GM10248 (cell line): ENCODE measurements at regions not wholly inside any gene's neighbourhood (a gene's known extent, or its start where the extent isn't known, plus 50 kb on each side); places are given as distances from the start of the nearest gene placed in this dataset.
"Not testable (repeated sequence)": the region's sequence is repeated elsewhere in the genome, so short reads cannot be mapped to it uniquely, and the experiment has no call there.

Experiments used
- CTCF ChIA-PET: fragments of 300-600 bp; sonication (Branson Sonifier 250); formaldehyde crosslinking; extraction: SDS; loops from one replicate; lab custom pipeline; 2021; ENCODE audit warnings: antibody characterized with exemption; lab: Yijun Ruan, JAX
- POLR2A ChIA-PET: fragments of 350-650 bp; sonication (Branson Sonifier 250); formaldehyde crosslinking; extraction: SDS; loops from one replicate; lab custom pipeline; 2020; ENCODE audit warnings: antibody characterized with exemption; lab: Yijun Ruan, JAX
- DNase-seq: peaks from one replicate; pipeline ENCODE4 v3.0.0; 2012; ENCODE audit errors: extremely low spot score
- TF ChIP-seq, protein P1 (sequence below): IDR thresholded peaks from 2 replicates; pipeline ENCODE4 v1.5.1; 2012; ENCODE audit warnings: mild to moderate bottlenecking, low read depth; ENCODE audit errors: extremely low read depth, missing control alignments, control extremely low read depth

DNA sequence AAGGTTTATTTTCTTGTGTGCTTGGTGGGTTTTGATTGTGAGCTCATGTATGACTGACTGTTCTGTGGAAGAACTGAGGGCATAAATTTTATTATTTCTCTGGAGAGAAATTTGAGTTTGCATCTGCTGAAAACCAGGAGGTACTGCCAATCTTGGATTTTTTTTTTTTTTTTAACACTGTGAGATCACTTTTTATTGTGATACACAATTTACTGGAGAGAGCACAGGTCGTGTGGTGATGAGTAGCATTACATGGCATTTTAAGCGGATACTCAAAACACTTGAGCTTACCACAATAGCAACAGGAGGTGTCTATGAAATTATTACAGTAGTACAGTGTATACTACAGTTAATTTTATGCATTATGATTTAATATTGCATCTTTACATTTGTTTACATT is 237.4 kb downstream of the MFSD1 start:
- TF ChIP-seq, protein P1, sequence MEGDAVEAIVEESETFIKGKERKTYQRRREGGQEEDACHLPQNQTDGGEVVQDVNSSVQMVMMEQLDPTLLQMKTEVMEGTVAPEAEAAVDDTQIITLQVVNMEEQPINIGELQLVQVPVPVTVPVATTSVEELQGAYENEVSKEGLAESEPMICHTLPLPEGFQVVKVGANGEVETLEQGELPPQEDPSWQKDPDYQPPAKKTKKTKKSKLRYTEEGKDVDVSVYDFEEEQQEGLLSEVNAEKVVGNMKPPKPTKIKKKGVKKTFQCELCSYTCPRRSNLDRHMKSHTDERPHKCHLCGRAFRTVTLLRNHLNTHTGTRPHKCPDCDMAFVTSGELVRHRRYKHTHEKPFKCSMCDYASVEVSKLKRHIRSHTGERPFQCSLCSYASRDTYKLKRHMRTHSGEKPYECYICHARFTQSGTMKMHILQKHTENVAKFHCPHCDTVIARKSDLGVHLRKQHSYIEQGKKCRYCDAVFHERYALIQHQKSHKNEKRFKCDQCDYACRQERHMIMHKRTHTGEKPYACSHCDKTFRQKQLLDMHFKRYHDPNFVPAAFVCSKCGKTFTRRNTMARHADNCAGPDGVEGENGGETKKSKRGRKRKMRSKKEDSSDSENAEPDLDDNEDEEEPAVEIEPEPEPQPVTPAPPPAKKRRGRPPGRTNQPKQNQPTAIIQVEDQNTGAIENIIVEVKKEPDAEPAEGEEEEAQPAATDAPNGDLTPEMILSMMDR = no peak
- ChIA-PET POLR2A (no interaction called here), CTCF (interaction anchor here (0.8 kb wide), 1 partner anchor 9 kb away, joined by 3 read pairs; no protein-coding TSS in a partner anchor)
- no peak for DNase-seq

DNA sequence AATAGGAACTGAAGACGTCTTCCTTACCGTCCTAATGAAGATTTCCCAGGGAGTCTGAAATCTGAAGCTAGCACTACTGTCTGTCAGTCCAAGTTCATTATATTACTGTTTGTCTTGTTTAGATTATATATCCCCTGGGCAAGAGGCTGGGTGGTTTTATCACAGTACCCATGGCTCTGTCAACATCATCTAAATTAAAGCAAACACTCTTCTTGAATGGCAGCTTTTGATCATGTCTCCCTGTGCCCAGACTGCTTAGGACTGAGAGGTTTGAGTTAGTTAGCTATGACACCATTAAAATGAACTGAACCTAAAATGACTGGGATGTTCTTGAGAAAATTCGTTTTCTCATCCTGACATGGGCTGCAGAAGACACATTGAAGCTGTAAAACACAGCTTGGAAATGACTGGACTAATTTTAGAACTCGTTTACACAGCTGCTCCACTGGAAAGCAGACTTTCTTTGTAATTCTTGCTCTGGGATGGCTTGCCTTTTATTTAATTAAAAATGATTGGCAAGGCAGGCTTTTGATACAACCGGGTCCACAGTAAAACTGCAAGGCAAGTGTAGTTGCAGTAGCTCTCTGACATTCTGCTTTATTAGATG is 243.5 kb downstream of the MFSD1 start:
- TF ChIP-seq, protein P1 = no peak
- no peak for DNase-seq
- POLR2A ChIA-PET = no interaction called here

DNA sequence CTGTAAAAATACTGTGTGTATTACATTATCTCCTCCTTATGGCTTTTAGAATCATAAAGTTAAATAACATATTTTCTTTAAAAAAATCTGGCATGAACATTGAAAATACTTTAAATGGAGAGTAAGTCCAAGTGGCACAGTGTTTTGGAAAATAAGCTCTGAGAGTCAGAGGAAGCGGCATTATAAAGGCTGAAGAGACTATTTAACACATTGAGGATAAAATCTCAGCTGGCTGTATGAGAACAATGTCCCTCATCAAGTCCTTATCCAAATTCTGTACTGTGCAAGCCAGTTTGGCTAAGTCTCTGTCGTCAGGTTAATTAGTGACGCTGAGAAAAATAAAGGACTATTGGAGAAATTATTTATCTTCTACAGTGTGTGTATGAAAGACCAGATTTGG is 245.5 kb downstream of the MFSD1 start:
- ChIA-PET CTCF (interaction anchor here (0.9 kb wide), 1 partner anchor 15 kb away, joined by 3 read pairs; no protein-coding TSS in a partner anchor), POLR2A (no interaction called here)
- TF ChIP-seq, protein P1 = no peak
- DNase-seq = no peak

More for the DNA sequence above, 243.5 kb downstream of the MFSD1 start:
- CTCF ChIA-PET = no interaction called here

DNA sequence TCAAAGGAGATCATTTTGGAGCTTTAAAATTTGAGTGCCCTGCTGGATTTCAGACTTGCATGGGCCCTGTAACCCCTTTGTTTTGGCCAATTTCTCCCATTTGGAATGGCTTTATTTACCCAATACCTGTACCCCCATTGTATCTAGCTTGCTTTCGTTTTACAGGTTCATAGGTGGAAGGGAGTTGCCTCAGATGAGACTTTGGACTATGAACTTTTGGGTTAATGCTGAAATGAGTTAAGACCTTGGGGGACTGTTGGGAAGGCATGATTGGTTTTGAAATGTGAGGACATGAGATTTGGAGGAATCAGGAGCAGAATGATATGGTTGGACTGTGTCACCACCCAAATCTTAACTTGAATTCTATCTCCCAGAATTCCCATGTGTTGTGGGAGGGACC is 250.6 kb downstream of the MFSD1 start:
- POLR2A ChIA-PET, CTCF ChIA-PET, DNase-seq: not testable (repeated sequence)

DNA sequence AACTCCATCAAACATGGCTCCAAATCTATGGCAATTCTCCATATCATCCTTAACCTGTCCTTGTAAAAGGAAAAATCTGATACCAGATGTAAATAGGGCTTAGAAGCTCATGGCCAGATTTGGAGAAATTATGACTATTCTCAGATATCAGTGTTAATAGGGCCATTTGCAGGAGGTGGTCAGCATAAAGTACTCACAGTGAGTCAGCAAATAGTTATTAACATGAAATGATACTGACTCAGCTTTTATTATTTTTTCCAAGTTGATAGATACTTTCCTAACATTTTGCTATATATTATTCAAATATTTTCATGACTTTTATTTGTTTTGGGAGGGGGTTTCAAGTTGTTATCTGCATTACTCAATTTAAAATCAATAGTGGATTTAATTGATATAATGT is 255.8 kb downstream of the MFSD1 start:
- ChIA-PET POLR2A (no interaction called here), CTCF (no interaction called here)
- DNase-seq = no peak
- TF ChIP-seq, protein P1 = no peak

DNA sequence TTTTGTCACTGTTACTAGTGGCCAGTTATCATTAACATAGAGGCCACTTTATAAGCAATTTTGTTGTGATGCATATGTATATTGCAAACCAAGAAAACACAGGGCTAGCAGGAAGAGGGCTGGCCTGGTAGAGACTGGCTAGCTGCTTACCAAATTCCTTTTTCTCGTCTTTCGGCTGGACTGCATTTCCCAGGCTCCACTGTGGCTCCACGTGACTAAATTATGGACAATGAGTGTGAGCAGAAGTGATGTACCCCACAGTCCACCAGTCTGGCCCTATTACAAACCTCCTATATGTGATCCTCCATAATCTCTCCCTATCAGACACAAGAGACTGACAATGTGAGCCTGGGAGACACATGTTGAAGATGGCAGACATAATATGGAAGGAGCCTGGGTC is 257.0 kb downstream of the MFSD1 start:
- ChIA-PET CTCF (no interaction called here), POLR2A (no interaction called here)
- DNase-seq = no peak
- TF ChIP-seq, protein P1 = no peak

DNA sequence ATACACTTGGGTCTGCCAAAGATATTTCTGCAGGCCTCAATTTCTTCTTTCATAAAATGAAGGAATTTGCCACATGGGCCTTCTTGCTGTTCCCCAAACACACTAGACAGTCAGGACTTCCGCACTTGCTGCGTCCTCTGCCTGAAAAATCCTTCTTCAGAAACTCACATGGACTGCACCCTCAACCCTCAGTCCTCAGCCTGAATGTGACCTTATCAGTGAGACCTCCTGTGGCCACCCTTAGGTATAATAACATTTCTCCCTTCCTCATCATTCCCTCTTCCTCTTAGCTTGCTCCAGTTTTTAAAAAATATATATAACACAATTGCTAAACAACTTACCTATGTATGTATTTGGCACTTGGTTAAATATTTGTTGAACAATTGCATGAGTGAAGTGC is 257.5 kb downstream of the MFSD1 start:
- CTCF ChIA-PET = interaction anchor here (1.0 kb wide), 1 partner anchor 8 kb away, joined by 3 read pairs; no protein-coding TSS in a partner anchor

More for the DNA sequence above, 257.5 kb downstream of the MFSD1 start:
- TF ChIP-seq, protein P1 = no peak
- DNase-seq = no peak
- POLR2A ChIA-PET = no interaction called here
